ENCODE measurements at regions not wholly inside any gene's neighbourhood (a gene's known extent, or its start where the extent isn't known, plus 50 kb on each side); places are given as distances from the start of the nearest gene placed in this dataset.

DNA sequence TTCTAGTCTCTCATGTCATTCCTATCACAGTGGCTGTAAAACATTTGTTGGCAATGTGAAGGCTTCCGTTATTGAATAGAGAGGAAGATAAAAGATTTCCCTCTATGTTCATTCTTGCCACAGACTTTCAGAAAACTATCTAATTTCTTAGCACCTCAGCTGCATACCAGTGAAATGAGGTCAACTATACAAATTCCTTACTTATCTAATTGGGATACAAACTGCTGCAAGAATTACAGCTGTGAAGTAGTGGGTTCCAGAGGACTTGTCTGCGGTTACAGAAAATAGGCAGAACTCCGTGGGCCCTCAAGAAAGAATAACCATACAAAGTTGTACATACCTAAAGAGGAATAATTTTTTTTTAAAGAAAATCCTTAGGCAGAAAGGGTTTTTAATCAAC is 175.8 kb downstream of the PPP1R2C start:
- DNase-seq (ENCODE audit: low read depth) (no peak), FAIRE-seq (no peak)
- H3K36me3 ChIP-seq (ENCODE audit: control insufficient read depth, insufficient read depth, low read length) = no peaks in the 10 kb centered on the region
- no peak overlapping the region for H3K4me3 ChIP-seq (ENCODE audit: low read depth, low read length)
- no peaks in the 10 kb centered on the region for H3K27me3 ChIP-seq (ENCODE audit: control insufficient read depth, insufficient read depth, low read length)
- TF ChIP-seq CTCF (IDR thresholded peaks at IDR 0.05; ENCODE audit: insufficient read depth, low read length, severe bottlenecking) = no peak

DNA sequence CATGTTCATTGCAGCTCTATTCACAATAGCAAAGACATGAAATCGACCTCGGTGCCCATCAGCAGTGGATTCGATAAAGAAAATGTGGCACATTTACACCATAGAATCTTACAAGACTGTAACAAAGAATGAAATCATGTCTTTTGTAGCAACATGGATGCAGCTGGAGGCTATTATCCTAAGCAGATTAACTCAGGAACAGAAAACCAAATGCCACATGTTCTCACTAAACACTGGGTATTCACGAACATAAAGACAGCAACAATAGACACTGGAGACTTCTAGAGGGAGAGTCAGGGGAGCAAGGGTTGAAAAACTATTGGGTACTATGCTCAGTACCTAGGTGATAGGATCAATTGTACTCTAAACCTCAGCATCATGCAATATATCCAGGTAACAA is 180.5 kb downstream of the PPP1R2C start:
- TF ChIP-seq CTCF (IDR thresholded peaks at IDR 0.05; ENCODE audit: insufficient read depth, low read length, severe bottlenecking) = no peak
- FAIRE-seq = no peak
- DNase-seq (ENCODE audit: low read depth) = no peak
- H3K4me3 ChIP-seq (ENCODE audit: low read depth, low read length) = no peak overlapping the region
- H3K27me3 ChIP-seq (ENCODE audit: control insufficient read depth, insufficient read depth, low read length) = no peaks in the 10 kb centered on the region
- no peaks in the 10 kb centered on the region for H3K36me3 ChIP-seq (ENCODE audit: control insufficient read depth, insufficient read depth, low read length)

DNA sequence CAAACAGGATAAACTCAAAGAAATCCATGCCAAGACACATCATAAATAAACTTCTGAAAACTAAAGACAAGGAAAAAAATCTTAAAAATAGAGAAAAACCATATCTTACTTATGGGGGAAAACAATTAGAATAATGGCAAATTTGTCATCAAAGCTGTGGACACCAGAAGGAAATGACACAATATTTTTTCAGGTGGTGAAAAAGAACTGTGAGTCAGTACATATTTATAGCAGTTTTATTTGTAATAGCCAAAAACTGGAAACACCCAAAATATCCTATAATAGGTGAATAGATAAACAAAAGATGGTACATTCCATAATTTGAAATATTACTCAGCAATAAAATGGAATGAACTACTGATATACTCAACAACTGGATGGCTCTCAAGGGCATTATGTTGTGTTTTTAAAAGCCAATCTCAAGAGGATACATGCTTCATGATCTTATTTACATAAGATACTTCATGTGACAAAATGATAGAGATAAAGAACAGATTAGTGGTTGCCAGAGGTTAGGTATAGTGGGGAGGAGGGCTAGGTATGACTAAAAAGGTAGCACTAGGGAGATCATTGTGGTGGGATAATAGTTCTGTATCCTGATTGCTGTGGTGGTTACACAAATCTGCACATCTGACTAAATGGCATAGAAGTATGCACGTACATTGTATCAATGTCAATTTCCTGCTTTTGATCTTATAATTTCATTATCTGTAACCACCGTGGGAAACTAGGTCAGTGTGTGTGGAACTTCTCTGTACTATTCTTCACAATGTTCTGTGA is 191.9 kb downstream of the PPP1R2C start:
- no peak for DNase-seq (ENCODE audit: low read depth)
- H3K36me3 ChIP-seq (ENCODE audit: control insufficient read depth, insufficient read depth, low read length) = no peaks in the 10 kb centered on the region
- no peak for TF ChIP-seq CTCF (IDR thresholded peaks at IDR 0.05; ENCODE audit: insufficient read depth, low read length, severe bottlenecking)
- no peak overlapping the region for H3K4me3 ChIP-seq (ENCODE audit: low read depth, low read length)
- FAIRE-seq = no peak
- H3K27me3 ChIP-seq (ENCODE audit: control insufficient read depth, insufficient read depth, low read length) = no peaks in the 10 kb centered on the region

DNA sequence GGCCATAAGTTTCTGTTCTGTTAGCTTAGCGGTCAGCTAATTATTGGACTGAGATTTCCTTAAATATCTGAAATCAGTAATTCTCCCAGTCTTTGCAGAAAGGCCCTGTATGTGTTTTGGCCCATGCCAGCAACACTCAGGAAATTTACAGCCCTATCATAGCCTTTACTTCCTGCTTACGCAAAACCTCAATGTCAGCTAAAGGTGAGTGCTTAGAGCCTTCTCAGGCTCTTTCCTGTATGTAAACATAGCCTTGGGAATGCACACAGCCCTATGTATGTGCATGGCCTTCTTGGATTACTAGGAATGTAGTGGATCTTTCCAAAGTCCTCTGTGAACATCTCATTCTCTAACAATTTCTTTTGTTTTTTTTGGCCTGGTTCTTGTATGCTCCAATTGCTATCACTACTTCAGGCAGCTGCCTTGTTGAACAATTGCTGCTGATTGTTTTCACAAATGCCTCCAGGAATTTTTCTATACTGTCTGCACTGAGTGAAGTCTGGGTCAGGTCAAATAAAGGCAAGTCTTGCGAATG is 200.0 kb downstream of the PPP1R2C start:
- Histone ChIP-seq H3K4me3 (ENCODE audit: low read depth, low read length) (no peak overlapping the region), H3K36me3 (ENCODE audit: control insufficient read depth, insufficient read depth, low read length) (no peaks in the 10 kb centered on the region), H3K27me3 (ENCODE audit: control insufficient read depth, insufficient read depth, low read length) (no peaks in the 10 kb centered on the region)
- no peak for DNase-seq (ENCODE audit: low read depth)
- no peak for FAIRE-seq
- no peak for TF ChIP-seq CTCF (IDR thresholded peaks at IDR 0.05; ENCODE audit: insufficient read depth, low read length, severe bottlenecking)

- FAIRE-seq = no peak
- H3K27me3 ChIP-seq (ENCODE audit: control insufficient read depth, insufficient read depth, low read length) = no peaks in the 10 kb centered on the region
- TF ChIP-seq CTCF (IDR thresholded peaks at IDR 0.05; ENCODE audit: insufficient read depth, low read length, severe bottlenecking) = no peak
- H3K4me3 ChIP-seq (ENCODE audit: low read depth, low read length) = no peak overlapping the region
- H3K36me3 ChIP-seq (ENCODE audit: control insufficient read depth, insufficient read depth, low read length) = no peaks in the 10 kb centered on the region
- DNase-seq (ENCODE audit: low read depth) = no peak
These were observed 210.7 kb downstream of the PPP1R2C start for GRCh38 chrX:42567268-42567667.

DNA sequence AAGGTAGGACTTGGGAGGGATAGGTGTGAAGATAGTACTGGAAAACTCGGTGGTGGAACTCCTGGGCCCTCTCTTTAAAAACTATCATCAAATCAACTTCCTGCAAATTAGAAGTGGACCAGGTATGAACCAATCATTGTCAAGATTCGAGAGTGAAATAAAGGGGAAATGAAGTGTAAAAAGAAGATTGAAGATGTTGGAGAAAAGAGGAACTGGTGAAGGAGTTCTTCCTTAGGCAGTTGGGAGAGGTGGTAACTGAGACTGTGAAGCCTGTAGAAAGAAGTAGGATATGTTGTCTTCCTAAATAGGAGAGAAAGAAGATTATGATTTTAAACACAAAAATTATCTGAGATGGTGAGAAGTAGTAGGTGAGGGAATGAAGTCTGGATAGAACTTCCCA is 212.2 kb downstream of the PPP1R2C start:
- no peak for FAIRE-seq

More for the DNA sequence above, 212.2 kb downstream of the PPP1R2C start:
- no peak for DNase-seq (ENCODE audit: low read depth)
- no peaks in the 10 kb centered on the region for H3K36me3 ChIP-seq (ENCODE audit: control insufficient read depth, insufficient read depth, low read length)
- TF ChIP-seq CTCF (IDR thresholded peaks at IDR 0.05; ENCODE audit: insufficient read depth, low read length, severe bottlenecking) = no peak
- H3K27me3 ChIP-seq (ENCODE audit: control insufficient read depth, insufficient read depth, low read length) = no peaks in the 10 kb centered on the region
- H3K4me3 ChIP-seq (ENCODE audit: low read depth, low read length) = no peak overlapping the region
